ENCODE measurements at regions not wholly inside any gene's neighbourhood (a gene's known extent, or its start where the extent isn't known, plus 50 kb on each side); places are given as distances from the start of the nearest gene placed in this dataset.
"Not testable (repeated sequence)": the region's sequence is repeated elsewhere in the genome, so short reads cannot be mapped to it uniquely, and the experiment has no call there.

DNA sequence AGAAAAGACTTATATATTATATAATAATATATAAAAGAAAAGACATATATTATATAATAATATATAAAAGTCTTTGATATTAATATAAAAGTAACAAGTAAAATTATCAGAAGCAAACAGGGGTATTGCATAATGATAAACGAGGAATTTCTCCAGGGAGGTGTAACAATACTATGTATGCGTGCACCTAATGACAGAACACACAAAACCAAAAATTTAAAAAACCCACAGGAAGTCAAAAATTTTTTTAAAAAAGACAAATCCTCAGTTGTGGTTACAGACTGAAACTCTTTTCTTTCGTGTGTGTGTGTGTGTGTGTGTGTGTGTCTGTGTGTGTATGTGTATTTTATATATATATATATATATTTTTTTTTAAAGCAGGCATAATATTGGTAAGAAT lies 279.2 kb upstream of the DPP6 start:
- ATAC-seq (ENCODE audit: low FRiP score in 2 of 2) (no peak), DNase-seq (no peak)
- 76% methylated on average over 3 of the region's 3 CpGs for WGBS, 2 donors
- Histone ChIP-seq H3K9me3 (no peaks in the 10 kb centered on the region), H3K4me1 (no peaks in the 10 kb centered on the region), H3K27ac (no peak overlapping the region), H3K36me3 (no peaks in the 10 kb centered on the region), H3K4me3 (no peak overlapping the region), H3K27me3 (no peaks in the 10 kb centered on the region)
- TF ChIP-seq, protein P1, sequence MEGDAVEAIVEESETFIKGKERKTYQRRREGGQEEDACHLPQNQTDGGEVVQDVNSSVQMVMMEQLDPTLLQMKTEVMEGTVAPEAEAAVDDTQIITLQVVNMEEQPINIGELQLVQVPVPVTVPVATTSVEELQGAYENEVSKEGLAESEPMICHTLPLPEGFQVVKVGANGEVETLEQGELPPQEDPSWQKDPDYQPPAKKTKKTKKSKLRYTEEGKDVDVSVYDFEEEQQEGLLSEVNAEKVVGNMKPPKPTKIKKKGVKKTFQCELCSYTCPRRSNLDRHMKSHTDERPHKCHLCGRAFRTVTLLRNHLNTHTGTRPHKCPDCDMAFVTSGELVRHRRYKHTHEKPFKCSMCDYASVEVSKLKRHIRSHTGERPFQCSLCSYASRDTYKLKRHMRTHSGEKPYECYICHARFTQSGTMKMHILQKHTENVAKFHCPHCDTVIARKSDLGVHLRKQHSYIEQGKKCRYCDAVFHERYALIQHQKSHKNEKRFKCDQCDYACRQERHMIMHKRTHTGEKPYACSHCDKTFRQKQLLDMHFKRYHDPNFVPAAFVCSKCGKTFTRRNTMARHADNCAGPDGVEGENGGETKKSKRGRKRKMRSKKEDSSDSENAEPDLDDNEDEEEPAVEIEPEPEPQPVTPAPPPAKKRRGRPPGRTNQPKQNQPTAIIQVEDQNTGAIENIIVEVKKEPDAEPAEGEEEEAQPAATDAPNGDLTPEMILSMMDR (IDR thresholded peaks at IDR 0.05): no peak
- TF ChIP-seq POLR2A (IDR thresholded peaks at IDR 0.05): no peak
- no peak for TF ChIP-seq POLR2AphosphoS5 (IDR thresholded peaks at IDR 0.05)
- TF ChIP-seq EP300 (IDR thresholded peaks at IDR 0.05): no peak

DNA sequence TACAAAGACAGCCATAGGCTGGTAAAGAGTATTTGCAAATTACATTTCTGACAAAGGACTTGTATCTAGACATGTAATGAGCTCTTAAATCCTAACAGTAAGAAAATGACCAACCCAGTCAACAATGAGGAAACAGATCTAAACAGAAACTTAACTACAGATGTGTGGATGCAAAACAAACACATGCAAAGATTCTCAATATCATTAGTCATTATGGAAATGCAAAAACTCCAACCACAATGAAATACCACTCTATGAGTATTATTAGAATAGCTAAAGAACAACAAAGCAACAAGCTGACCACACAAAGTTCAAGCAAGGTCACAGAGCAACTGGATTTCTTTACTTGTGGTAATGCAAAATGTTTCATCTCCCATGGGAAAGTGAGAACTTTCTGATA lies 275.3 kb upstream of the DPP6 start:
- not testable (repeated sequence) for H3K9me3 ChIP-seq; H3K27me3 ChIP-seq; H3K4me1 ChIP-seq; H3K27ac ChIP-seq; H3K36me3 ChIP-seq; H3K4me3 ChIP-seq; ATAC-seq (ENCODE audit: low FRiP score in 2 of 2); DNase-seq

DNA sequence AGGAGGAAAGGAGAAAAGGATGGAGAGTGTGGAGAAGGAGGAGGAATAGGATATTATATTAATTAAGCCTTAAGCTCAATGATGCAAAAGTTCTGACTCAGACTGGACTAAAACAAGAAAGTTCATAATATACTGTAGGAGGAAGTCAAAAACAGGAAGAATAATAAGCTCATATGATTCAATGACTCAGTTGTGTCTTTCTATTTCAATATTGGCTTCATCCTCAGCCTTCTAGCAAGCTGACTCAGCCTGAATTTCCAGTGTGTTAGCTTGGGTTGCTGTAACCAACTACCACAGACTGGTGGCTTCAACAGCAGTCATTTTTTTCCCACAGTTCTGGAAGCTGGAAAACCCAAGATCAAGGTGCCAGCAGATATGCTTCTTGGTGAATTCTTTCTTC lies 254.8 kb upstream of the DPP6 start:
- not testable (repeated sequence) for H3K27ac ChIP-seq; DNase-seq; H3K4me1 ChIP-seq; H3K9me3 ChIP-seq; H3K36me3 ChIP-seq; H3K4me3 ChIP-seq; ATAC-seq (ENCODE audit: low FRiP score in 2 of 2); H3K27me3 ChIP-seq

DNA sequence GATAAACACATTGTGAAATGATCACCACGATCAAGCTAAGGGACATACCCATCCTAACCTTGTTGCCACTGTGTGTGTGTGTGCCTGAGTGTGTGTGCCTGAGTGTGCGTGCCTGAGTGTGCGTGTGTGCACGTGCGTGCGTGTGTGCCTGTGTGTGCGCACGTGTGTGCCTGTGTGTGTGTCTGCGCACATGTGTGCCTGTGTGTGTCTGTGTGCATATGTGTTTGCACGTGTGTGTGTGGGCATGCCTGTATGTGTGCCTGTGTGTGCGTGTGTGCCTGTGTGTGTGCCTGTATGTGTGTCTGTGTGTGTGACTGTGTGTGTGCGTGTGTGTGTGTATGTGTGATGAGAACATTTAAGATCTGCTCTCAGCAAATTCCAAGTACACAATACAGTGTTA lies 244.1 kb upstream of the DPP6 start:
- no peaks in the 10 kb centered on the region for H3K36me3 ChIP-seq
- H3K27ac ChIP-seq: no peak overlapping the region
- no peaks in the 10 kb centered on the region for H3K9me3 ChIP-seq
- H3K4me3 ChIP-seq: no peak overlapping the region
- WGBS, 2 donors: 91 to 92% methylated on average over 12 of the region's 12 CpGs
- TF ChIP-seq, protein P1 (IDR thresholded peaks at IDR 0.05): no peak
- no peak for TF ChIP-seq POLR2A (IDR thresholded peaks at IDR 0.05)
- no peak for TF ChIP-seq POLR2AphosphoS5 (IDR thresholded peaks at IDR 0.05)
- no peak for TF ChIP-seq EP300 (IDR thresholded peaks at IDR 0.05)
- ATAC-seq (ENCODE audit: low FRiP score in 2 of 2): no peak
- H3K27me3 ChIP-seq: no peaks in the 10 kb centered on the region
- peak in 1 of 2 donors; percentile 58 for DNase-seq
- H3K4me1 ChIP-seq: no peaks in the 10 kb centered on the region

DNA sequence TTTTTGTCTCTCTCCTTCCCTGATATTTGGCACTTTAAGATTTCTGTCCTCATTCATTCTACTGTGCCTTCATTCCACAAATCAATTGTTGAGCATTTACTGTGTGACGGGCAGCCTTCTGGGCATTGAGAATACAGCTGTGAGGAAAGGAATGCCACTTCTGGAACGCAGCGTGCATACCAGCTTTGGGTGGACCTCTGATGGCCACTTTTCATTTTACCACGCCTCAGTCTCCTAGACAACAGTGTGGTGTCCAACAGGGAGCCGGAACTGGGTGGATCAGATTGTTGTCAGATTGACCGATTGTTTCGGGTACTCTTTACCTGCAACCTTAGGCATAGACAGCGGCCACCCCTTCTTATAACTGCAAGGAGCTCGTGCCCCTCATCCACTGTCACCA lies 222.7 kb upstream of the DPP6 start:
- Histone ChIP-seq H3K9me3 (no peaks in the 10 kb centered on the region), H3K4me1 (no peaks in the 10 kb centered on the region), H3K27me3 (no peaks in the 10 kb centered on the region), H3K27ac (no peak overlapping the region), H3K36me3 (no peaks in the 10 kb centered on the region), H3K4me3 (no peak overlapping the region)
- no peak for DNase-seq
- ATAC-seq (ENCODE audit: low FRiP score in 2 of 2): peak in 1 of 2 donors; percentile 30
- TF ChIP-seq, protein P1 (IDR thresholded peaks at IDR 0.05): no peak
- no peak for TF ChIP-seq POLR2A (IDR thresholded peaks at IDR 0.05)
- no peak for TF ChIP-seq POLR2AphosphoS5 (IDR thresholded peaks at IDR 0.05)
- no peak for TF ChIP-seq EP300 (IDR thresholded peaks at IDR 0.05)
- 68% methylated on average over 9 of the region's 9 CpGs for WGBS, 2 donors

DNA sequence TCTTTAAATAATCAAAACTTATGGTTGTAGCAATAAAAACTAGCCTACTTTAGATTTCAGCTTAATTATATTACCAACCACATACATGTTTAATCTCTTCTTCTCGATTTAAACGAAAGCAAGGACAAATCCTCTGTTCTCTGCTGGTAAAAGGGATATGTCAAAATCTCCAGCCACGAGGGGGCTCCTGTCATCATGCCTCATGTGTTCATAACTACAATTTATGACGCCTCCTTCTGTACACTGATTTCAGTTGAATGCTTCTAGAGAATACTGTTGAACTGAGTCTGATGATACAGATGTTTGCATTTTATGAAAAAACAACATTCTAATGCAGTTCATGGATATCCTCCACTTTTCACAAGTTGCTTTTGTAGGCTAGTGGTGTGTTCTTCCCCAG lies 220.0 kb upstream of the DPP6 start:
- Histone ChIP-seq H3K4me1 (no peaks in the 10 kb centered on the region), H3K27ac (no peak overlapping the region), H3K27me3 (no peaks in the 10 kb centered on the region), H3K4me3 (no peak overlapping the region), H3K9me3 (no peaks in the 10 kb centered on the region), H3K36me3 (no peaks in the 10 kb centered on the region)
- TF ChIP-seq, protein P1 (IDR thresholded peaks at IDR 0.05): no peak
- TF ChIP-seq POLR2AphosphoS5 (IDR thresholded peaks at IDR 0.05): no peak
- no peak for TF ChIP-seq EP300 (IDR thresholded peaks at IDR 0.05)
- TF ChIP-seq POLR2A (IDR thresholded peaks at IDR 0.05): no peak
- DNase-seq (no peak), ATAC-seq (ENCODE audit: low FRiP score in 2 of 2) (no peak)
- WGBS, 2 donors: 59 to 76% methylated on average over 4 of the region's 4 CpGs
